Liver (tissue), 8 donors: ENCODE measurements at regions not wholly inside any gene's neighbourhood (a gene's known extent, or its start where the extent isn't known, plus 50 kb on each side); places are given as distances from the start of the nearest gene placed in this dataset.

Experiments used
- DNase-seq: peaks from one replicate; pipeline ENCODE4 v3.0.0-alpha.2; 2017; ENCODE audit warnings: low spot score
- H3K27ac ChIP-seq, 2 donors: one replicate each; pipeline ENCODE4 v1.7.0; 2013; ENCODE audit warnings: inconsistent platforms in 2 of 2, low read length in 2 of 2, control low read depth in 1 of 2, low read depth in 1 of 2, mild to moderate bottlenecking in 1 of 2
- H3K27me3 ChIP-seq, 4 donors: one replicate each; pipeline versions ENCODE4 v1.6.1 to v1.7.0; 2013; ENCODE audit warnings: low read length in 3 of 4, inconsistent platforms in 1 of 4, mild to moderate bottlenecking in 1 of 4, moderate library complexity in 1 of 4; ENCODE audit not compliant: control insufficient read depth in 4 of 4, insufficient read depth in 4 of 4
- H3K36me3 ChIP-seq, 4 donors: one replicate each; pipeline versions ENCODE4 v1.6.1 to v1.7.0; 2013; ENCODE audit warnings: low read length in 3 of 4, mild to moderate bottlenecking in 3 of 4, low read depth in 1 of 4, moderate library complexity in 1 of 4; ENCODE audit not compliant: control insufficient read depth in 4 of 4, insufficient read depth in 3 of 4
- H3K4me1 ChIP-seq, 4 donors: one replicate each; pipeline versions ENCODE4 v1.6.1 to v1.7.0; 2013; ENCODE audit warnings: low read length in 3 of 4, mild to moderate bottlenecking in 3 of 4, moderate library complexity in 1 of 4; ENCODE audit not compliant: control insufficient read depth in 4 of 4, insufficient read depth in 4 of 4
- H3K4me3 ChIP-seq, 3 donors: one replicate each; pipeline versions ENCODE4 v1.6.1 to v1.7.0; 2013; ENCODE audit warnings: low read length in 3 of 3, control low read depth in 1 of 3, low read depth in 1 of 3, mild to moderate bottlenecking in 1 of 3
- H3K9ac ChIP-seq, 2 donors: one replicate each; pipeline ENCODE4 v1.7.0; 2013; ENCODE audit warnings: low read length in 2 of 2, mild to moderate bottlenecking in 2 of 2, moderate library complexity in 2 of 2, control low read depth in 1 of 2, low read depth in 1 of 2
- H3K9me3 ChIP-seq, 4 donors: one replicate each; pipeline versions ENCODE4 v1.6.1 to v1.7.0; 2013; ENCODE audit warnings: low read length in 3 of 4; ENCODE audit not compliant: control insufficient read depth in 4 of 4
- CTCF ChIP-seq: fragments of 150-350 bp; IDR thresholded peaks from 2 replicates; pipeline ENCODE4 v1.5.1; 2017; ENCODE audit warnings: improper control_type of control experiment, low read depth, low read length; ENCODE audit not compliant: missing input control
- EGR1 ChIP-seq, 2 donors: IDR thresholded peaks; 2 replicates each; pipeline ENCODE4 v1.6.1; 2016 to 2018; ENCODE audit warnings: antibody characterized with exemption in 2 of 2, low read depth in 2 of 2
- FOXA1 ChIP-seq: IDR thresholded peaks from 2 replicates; pipeline ENCODE4 v1.6.1; 2016; ENCODE audit warnings: antibody characterized with exemption
- FOXA2 ChIP-seq: IDR thresholded peaks from 2 replicates; pipeline ENCODE4 v1.6.1; 2016; ENCODE audit warnings: antibody characterized with exemption
- GABPA ChIP-seq, 2 donors: IDR thresholded peaks in 1 of 2; conservative IDR thresholded peaks in 1 of 2; 2 replicates each; pipeline ENCODE4 v1.6.1; 2016; ENCODE audit warnings: antibody characterized with exemption in 2 of 2, mild to moderate bottlenecking in 1 of 2, moderate library complexity in 1 of 2
- HNF4A ChIP-seq, 2 donors: conservative IDR thresholded peaks; 2 replicates each; pipeline ENCODE4 v1.6.1; 2016; ENCODE audit warnings: antibody characterized with exemption in 2 of 2, mild to moderate bottlenecking in 2 of 2
- HNF4G ChIP-seq: IDR thresholded peaks from 2 replicates; pipeline ENCODE4 v1.6.1; 2016; ENCODE audit warnings: antibody characterized with exemption
- MAX ChIP-seq: IDR thresholded peaks from 2 replicates; pipeline ENCODE4 v1.6.1; 2016; ENCODE audit warnings: antibody characterized with exemption
- NR2F2 ChIP-seq: IDR thresholded peaks from 2 replicates; pipeline ENCODE4 v1.6.1; 2016; ENCODE audit warnings: antibody characterized with exemption
- RAD21 ChIP-seq, 2 donors: IDR thresholded peaks; 2 replicates each; pipeline ENCODE4 v1.6.1; 2016; ENCODE audit warnings: antibody characterized with exemption in 2 of 2, mild to moderate bottlenecking in 2 of 2
- REST ChIP-seq: IDR thresholded peaks from 2 replicates; pipeline ENCODE4 v1.6.1; 2016; ENCODE audit warnings: antibody characterized with exemption, mild to moderate bottlenecking
- RXRA ChIP-seq, 2 donors: IDR thresholded peaks; 2 replicates each; pipeline ENCODE4 v1.6.1; 2017 to 2018; ENCODE audit warnings: antibody characterized with exemption in 2 of 2, mild to moderate bottlenecking in 1 of 2
- SP1 ChIP-seq: IDR thresholded peaks from 2 replicates; pipeline ENCODE4 v1.6.1; 2018; ENCODE audit warnings: antibody characterized with exemption, mild to moderate bottlenecking
- TAF1 ChIP-seq: conservative IDR thresholded peaks from 2 replicates; pipeline ENCODE4 v1.6.1; 2016; ENCODE audit warnings: antibody characterized with exemption, mild to moderate bottlenecking
- YY1 ChIP-seq: IDR thresholded peaks from 2 replicates; pipeline ENCODE4 v1.6.1; 2016; ENCODE audit warnings: antibody characterized with exemption, mild to moderate bottlenecking
- ZBTB33 ChIP-seq: IDR thresholded peaks from 2 replicates; pipeline ENCODE4 v1.6.1; 2016; ENCODE audit warnings: antibody characterized with exemption
- WGBS: extraction: QIAGEN DNeasy Blood & Tissue Kit; methylation state at CpG from one replicate; pipeline ENCODE4 v1.1.7; 2013; 5-methylcytosine and 5-hydroxymethylcytosine counted together
- donor health status: healthy.
- donor health status: healthy.
- donor health status: healthy.
- donor health status: healthy.
- donor health status: healthy.

- Histone ChIP-seq H3K27ac (no peak overlapping the region), H3K27me3 (no peaks in the 10 kb centered on the region), H3K4me3 (no peak overlapping the region), H3K4me1 (no peaks in the 10 kb centered on the region), H3K9ac (no peak overlapping the region), H3K36me3 (no peaks in the 10 kb centered on the region), H3K9me3 (no peaks in the 10 kb centered on the region)
- no peak for TF ChIP-seq RXRA (IDR thresholded peaks at IDR 0.05)
- TF ChIP-seq RAD21 (IDR thresholded peaks at IDR 0.05), result no peak
- no peak for TF ChIP-seq ZBTB33
- 72% methylated on average over 1 of the region's 1 CpG for WGBS
- no peak for DNase-seq
Observed at GRCh38 chr13:84999252-84999651, 800.0 kb downstream of the SLITRK6 start.

GRCh38 chr13:84998681-84999080, 800.5 kb downstream of the SLITRK6 start:
- H3K4me1 ChIP-seq, result no peaks in the 10 kb centered on the region
- H3K9me3 ChIP-seq, result no peaks in the 10 kb centered on the region
- H3K9ac ChIP-seq, result no peak overlapping the region
- no peak overlapping the region for H3K27ac ChIP-seq
- no peak overlapping the region for H3K4me3 ChIP-seq
- H3K36me3 ChIP-seq, result no peaks in the 10 kb centered on the region
- no peak for TF ChIP-seq MAX
- no peak for TF ChIP-seq GABPA (IDR thresholded peaks at IDR 0.05 in 1 of 2, conservative IDR thresholded peaks at IDR 0.05 in 1 of 2)
- no peak for TF ChIP-seq YY1
- no peak for TF ChIP-seq NR2F2
- TF ChIP-seq FOXA1, result no peak
- no peak for TF ChIP-seq CTCF
- no peak for TF ChIP-seq EGR1 (IDR thresholded peaks at IDR 0.05; ENCODE audit: low read depth in 2 of 2)
- TF ChIP-seq HNF4A (conservative IDR thresholded peaks at IDR 0.05), result no peak
- TF ChIP-seq REST, result no peak
- TF ChIP-seq FOXA2, result no peak
- no peak for TF ChIP-seq TAF1
- no peak for TF ChIP-seq RAD21 (IDR thresholded peaks at IDR 0.05)
- TF ChIP-seq RXRA (IDR thresholded peaks at IDR 0.05), result no peak
- TF ChIP-seq SP1, result no peak
- TF ChIP-seq HNF4G, result no peak
- DNase-seq, result no peak
- H3K27me3 ChIP-seq, result no peaks in the 10 kb centered on the region
